Heart right ventricle (tissue), 16 donors: ENCODE measurements at regions not wholly inside any gene's neighbourhood (a gene's known extent, or its start where the extent isn't known, plus 50 kb on each side); places are given as distances from the start of the nearest gene placed in this dataset.

Source experiments
- ATAC-seq, 8 donors: fragments of 200-7000 bp; cut with Tn5 transposase; one replicate each; pipeline ENCODE4 v1.9.1; 2020; ENCODE audit warnings: mild to moderate bottlenecking in 8 of 8, moderate library complexity in 8 of 8, moderate number of reproducible peaks in 1 of 8
- DNase-seq, 2 donors: peaks; one replicate each; pipeline ENCODE4 v3.0.0-alpha.2; 2020
- H3K27ac ChIP-seq, 10 donors: fragments of 200-600 bp; sonication (generic) in 2 of 10; one replicate each; pipeline versions ENCODE4 v1.5.0 to v1.8.0; 2020 to 2022; ENCODE audit warnings: mild to moderate bottlenecking in 3 of 10
- H3K27me3 ChIP-seq, 7 donors: fragments of 200-600 bp; one replicate each; pipeline ENCODE4 v1.8.0; 2021 to 2022; ENCODE audit warnings: mild to moderate bottlenecking in 2 of 7
- H3K36me3 ChIP-seq, 9 donors: fragments of 200-600 bp; sonication (generic) in 1 of 9; one replicate each; pipeline versions ENCODE4 v1.5.0 to v1.8.0; 2020 to 2022; ENCODE audit warnings: mild to moderate bottlenecking in 2 of 9
- H3K4me1 ChIP-seq, 9 donors: fragments of 200-600 bp; sonication (generic) in 1 of 9; one replicate each; pipeline versions ENCODE4 v1.5.0 to v1.8.0; 2020 to 2022; ENCODE audit warnings: mild to moderate bottlenecking in 4 of 9
- H3K4me3 ChIP-seq, 10 donors: fragments of 200-600 bp; sonication (generic) in 2 of 10; one replicate each; pipeline versions ENCODE4 v1.5.0 to v1.8.0; 2020 to 2022; ENCODE audit warnings: mild to moderate bottlenecking in 7 of 10, moderate library complexity in 2 of 10
- H3K9me3 ChIP-seq, 11 donors: fragments of 200-600 bp in 10 of 11; sonication (generic) in 2 of 11; one replicate each; pipeline versions ENCODE4 v1.5.0 to v1.8.0; 2013 to 2022; ENCODE audit warnings: mild to moderate bottlenecking in 2 of 11, control low read depth in 1 of 11, moderate library complexity in 1 of 11
- CTCF ChIP-seq, 9 donors: fragments of 200-600 bp; sonication (generic) in 2 of 9; IDR thresholded peaks; one replicate each; pipeline versions ENCODE4 v1.5.0 to v1.8.0; 2021 to 2022; ENCODE audit warnings: antibody characterized with exemption in 9 of 9, mild to moderate bottlenecking in 5 of 9, moderate library complexity in 1 of 9
- WGBS, 2 donors: extraction: QIAGEN DNeasy Blood & Tissue Kit; methylation state at CpG; one replicate each; pipeline ENCODE4 v1.1.7; 2013; ENCODE audit warnings: inconsistent platforms in 1 of 2; 5-methylcytosine and 5-hydroxymethylcytosine counted together
- intact Hi-C, 10 donors: fragments of 100-400 bp; cut with DNase I; formaldehyde crosslinking; loops; one replicate each; pipeline versions ENCODE4 v1.11.1 to v1.14.2; 2022
- donor health status: Arrhythmogenic right ventricular cardiomyopathy.
- donor health status: ischemic (EF 13 %, LVEDD 7.1; RV severe dilation, severe dysfunction).
- donor health status: healthy with polysubstance abuse.
- donor health status: DM: no; HTN: yes; CAD: no.
- donor health status: DM: no; HTN: no; CAD: no.
- donor health status: ischemic (EF 25% LVEDD 6.9; RV normal size, moderate dysfunction).
- donor health status: ischemic (EF 25% LVEDD 5.7; RV mildly dilated, moderate dysfunction).
- donor health status: healthy.
- donor health status: DM: yes; HTN: yes; CAD: no.
- donor health status: Ischemic cardiomyopathy.
- donor health status: ischemic (EF 35%, LVEDD 5.7; RV mildly dilated, moderate dysfunction).
- donor health status: nonischemic (EF 11% LVEDD 7.7; RV severe dilation, severe dysfunction).
- donor health status: DM: yes; HTN: yes; CAD: no.
- donor health status: PGD.
- donor health status: ischemic (EF 29% LVEDD 5.4; RV normal size, mild dysfunction).
- donor health status: nonischemic (EF 23%, LVEDD 6.1; RV moderate dilation, normal function).

GRCh38 chr22:22417495-22418162 is 90.9 kb downstream of the ZNF280B start:
- intact Hi-C loops: no loop called here
- H3K4me1 ChIP-seq: no peaks in the 10 kb centered on the region

GRCh38 chr22:22418163-22418549 is 90.4 kb downstream of the ZNF280B start:
- Histone ChIP-seq H3K4me1 (no peaks in the 10 kb centered on the region), H3K9me3 (peaks cover 0 to 8% (median 0%) of the 10 kb centered on the region in 11 donors), H3K27ac (no peak overlapping the region), H3K36me3 (no peaks in the 10 kb centered on the region), H3K4me3 (no peak overlapping the region), H3K27me3 (peaks cover 0 to 78% (median 59%) of the 10 kb centered on the region in 7 donors)
- intact Hi-C loops: no loop called here
- WGBS, 2 donors: 84 to 88% methylated on average over 2 of the region's 2 CpGs
- no peak for ATAC-seq
- no peak for DNase-seq
- no peak for TF ChIP-seq CTCF (IDR thresholded peaks at IDR 0.05)

More at GRCh38 chr22:22417495-22418162, 90.9 kb downstream of the ZNF280B start:
- H3K4me3 ChIP-seq: no peak overlapping the region
- TF ChIP-seq CTCF (IDR thresholded peaks at IDR 0.05): no peak
- WGBS, 2 donors: 72 to 79% methylated on average over 9 of the region's 9 CpGs
- DNase-seq: no peak
- no peaks in the 10 kb centered on the region for H3K36me3 ChIP-seq
- peaks cover 0 to 13% (median under 1%) of the 10 kb centered on the region in 11 donors for H3K9me3 ChIP-seq
- H3K27me3 ChIP-seq: peaks cover 0 to 82% (median 59%) of the 10 kb centered on the region in 7 donors
- ATAC-seq: no peak
- no peak overlapping the region for H3K27ac ChIP-seq

- DNase-seq (no peak), ATAC-seq (no peak)
- Histone ChIP-seq H3K36me3 (no peaks in the 10 kb centered on the region), H3K9me3 (peaks cover 0 to under 1% (median 0%) of the 10 kb centered on the region in 11 donors), H3K27me3 (peaks cover 0 to 72% (median 53%) of the 10 kb centered on the region in 7 donors), H3K27ac (no peak overlapping the region), H3K4me3 (no peak overlapping the region), H3K4me1 (no peaks in the 10 kb centered on the region)
- intact Hi-C loops: no loop called here
- no peak for TF ChIP-seq CTCF (IDR thresholded peaks at IDR 0.05)
- WGBS, 2 donors: 50 to 60% methylated on average over 2 of the region's 2 CpGs
Measured at GRCh38 chr22:22418957-22419356, 89.6 kb downstream of the ZNF280B start.

- DNase-seq (no peak), ATAC-seq (no peak)
- Histone ChIP-seq H3K4me1 (no peaks in the 10 kb centered on the region), H3K27ac (no peak overlapping the region), H3K36me3 (no peaks in the 10 kb centered on the region), H3K27me3 (peaks cover under 1 to 69% (median 52%) of the 10 kb centered on the region in 7 donors), H3K4me3 (no peak overlapping the region), H3K9me3 (no peaks in the 10 kb centered on the region)
- intact Hi-C loops: no loop called here
- WGBS, 2 donors: 57 to 69% methylated on average over 4 of the region's 4 CpGs
- no peak for TF ChIP-seq CTCF (IDR thresholded peaks at IDR 0.05)
Measured at GRCh38 chr22:22420580-22420979, 88.0 kb downstream of the ZNF280B start.
